ENCODE measurements at regions not wholly inside any gene's neighbourhood (a gene's known extent, or its start where the extent isn't known, plus 50 kb on each side); places are given as distances from the start of the nearest gene placed in this dataset.

DNA sequence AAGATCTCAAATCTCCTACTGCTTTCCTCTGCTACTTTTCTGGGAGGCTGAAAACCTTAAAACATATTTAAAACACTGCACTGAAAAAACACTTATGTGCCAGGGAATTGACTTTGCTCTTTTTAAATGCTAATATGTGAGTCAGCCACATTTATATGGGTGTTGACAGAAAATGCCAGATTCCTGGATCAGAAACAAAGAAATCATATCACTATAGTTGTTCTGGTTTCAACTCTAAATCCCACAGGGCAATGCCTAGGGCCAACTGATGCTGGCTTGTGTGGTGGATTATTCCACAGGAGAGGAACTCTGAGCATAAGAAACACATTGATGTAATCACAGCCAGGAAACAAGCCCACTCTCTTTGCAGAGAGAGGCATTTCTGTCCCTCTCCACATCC, 1439.0 kb upstream of the SPRY2 start:
- TF ChIP-seq, protein P1, sequence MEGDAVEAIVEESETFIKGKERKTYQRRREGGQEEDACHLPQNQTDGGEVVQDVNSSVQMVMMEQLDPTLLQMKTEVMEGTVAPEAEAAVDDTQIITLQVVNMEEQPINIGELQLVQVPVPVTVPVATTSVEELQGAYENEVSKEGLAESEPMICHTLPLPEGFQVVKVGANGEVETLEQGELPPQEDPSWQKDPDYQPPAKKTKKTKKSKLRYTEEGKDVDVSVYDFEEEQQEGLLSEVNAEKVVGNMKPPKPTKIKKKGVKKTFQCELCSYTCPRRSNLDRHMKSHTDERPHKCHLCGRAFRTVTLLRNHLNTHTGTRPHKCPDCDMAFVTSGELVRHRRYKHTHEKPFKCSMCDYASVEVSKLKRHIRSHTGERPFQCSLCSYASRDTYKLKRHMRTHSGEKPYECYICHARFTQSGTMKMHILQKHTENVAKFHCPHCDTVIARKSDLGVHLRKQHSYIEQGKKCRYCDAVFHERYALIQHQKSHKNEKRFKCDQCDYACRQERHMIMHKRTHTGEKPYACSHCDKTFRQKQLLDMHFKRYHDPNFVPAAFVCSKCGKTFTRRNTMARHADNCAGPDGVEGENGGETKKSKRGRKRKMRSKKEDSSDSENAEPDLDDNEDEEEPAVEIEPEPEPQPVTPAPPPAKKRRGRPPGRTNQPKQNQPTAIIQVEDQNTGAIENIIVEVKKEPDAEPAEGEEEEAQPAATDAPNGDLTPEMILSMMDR (IDR thresholded peaks at IDR 0.05) = no peak
- TF ChIP-seq POLR2AphosphoS5 (IDR thresholded peaks at IDR 0.05) = no peak

Measured in upper lobe of left lung (tissue), 4 donors.